Naive B cell (primary cell): ENCODE measurements at regions not wholly inside any gene's neighbourhood (a gene's known extent, or its start where the extent isn't known, plus 50 kb on each side); places are given as distances from the start of the nearest gene placed in this dataset.
A peak's percentile ranks its signal among the peaks of the same experiment; 100 is the strongest.

Experiments used
- ATAC-seq, 2 donors: fragments of 150-1000 bp; cut with Tn5 transposase; 2 replicates each; pipeline ENCODE4 v1.10.0; 2021; ENCODE audit warnings: low read depth in 2 of 2, mild to moderate bottlenecking in 2 of 2, moderate library complexity in 2 of 2
- DNase-seq: peaks from one replicate; pipeline ENCODE4 v3.0.0; 2022
- H3K27ac Mint-ChIP-seq, 6 donors: one replicate each; pipeline ENCODE4 v1.8.0; 2020 to 2022; ENCODE audit warnings: mild to moderate bottlenecking in 6 of 6, mixed read lengths in 6 of 6, moderate library complexity in 5 of 6, inconsistent platforms in 2 of 6
- H3K27me3 Mint-ChIP-seq, 3 donors: one replicate each; pipeline ENCODE4 v1.8.0; 2021 to 2022; ENCODE audit warnings: mixed read lengths in 3 of 3, mild to moderate bottlenecking in 1 of 3
- H3K36me3 Mint-ChIP-seq, 2 donors: one replicate each; pipeline ENCODE4 v1.8.0; 2020 to 2022; ENCODE audit warnings: mixed read lengths in 2 of 2, inconsistent platforms in 1 of 2, mild to moderate bottlenecking in 1 of 2
- H3K4me1 Mint-ChIP-seq, 3 donors: one replicate each; pipeline ENCODE4 v1.8.0; 2020 to 2022; ENCODE audit warnings: mixed read lengths in 3 of 3, inconsistent platforms in 1 of 3, mild to moderate bottlenecking in 1 of 3, moderate library complexity in 1 of 3
- H3K4me3 Mint-ChIP-seq, 8 donors: one replicate each; pipeline ENCODE4 v1.8.0; 2020 to 2022; ENCODE audit warnings: mild to moderate bottlenecking in 8 of 8, mixed read lengths in 8 of 8, moderate library complexity in 8 of 8, inconsistent platforms in 2 of 8
- H3K9me3 Mint-ChIP-seq, 7 donors: one replicate each; pipeline ENCODE4 v1.8.0; 2020 to 2022; ENCODE audit warnings: mixed read lengths in 7 of 7, mild to moderate bottlenecking in 5 of 7, inconsistent platforms in 2 of 7, moderate library complexity in 1 of 7

DNA sequence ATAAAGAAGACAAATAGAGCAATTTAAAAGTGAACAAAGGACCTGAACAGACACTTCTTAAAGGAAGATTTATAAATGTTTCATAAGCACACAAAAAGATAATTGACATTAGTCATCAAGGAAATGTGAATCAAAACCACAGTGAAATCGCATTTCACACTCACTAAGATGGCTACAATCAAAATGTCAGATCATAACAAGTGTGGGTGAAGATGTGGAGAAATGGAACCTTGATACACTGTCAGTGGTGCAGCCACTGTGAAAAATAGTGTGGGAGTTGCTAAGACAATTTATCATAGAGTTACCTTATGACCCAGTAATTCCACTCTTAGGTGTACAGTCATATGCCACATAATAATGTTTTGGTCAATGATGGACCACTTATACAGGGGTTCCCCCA, 54.5 kb upstream of the HTR4 start:
- ATAC-seq = no peak
- H3K9me3 Mint-ChIP-seq = peaks cover 0 to 6% (median 4%) of the 10 kb centered on the region in 7 donors
- H3K4me3 Mint-ChIP-seq = no peak overlapping the region
- no peak for DNase-seq
- H3K36me3 Mint-ChIP-seq = no peaks in the 10 kb centered on the region
- no peak overlapping the region for H3K27ac Mint-ChIP-seq
- H3K4me1 Mint-ChIP-seq = no peaks in the 10 kb centered on the region
- peaks cover 3 to 34% (median 30%) of the 10 kb centered on the region in 3 donors for H3K27me3 Mint-ChIP-seq

DNA sequence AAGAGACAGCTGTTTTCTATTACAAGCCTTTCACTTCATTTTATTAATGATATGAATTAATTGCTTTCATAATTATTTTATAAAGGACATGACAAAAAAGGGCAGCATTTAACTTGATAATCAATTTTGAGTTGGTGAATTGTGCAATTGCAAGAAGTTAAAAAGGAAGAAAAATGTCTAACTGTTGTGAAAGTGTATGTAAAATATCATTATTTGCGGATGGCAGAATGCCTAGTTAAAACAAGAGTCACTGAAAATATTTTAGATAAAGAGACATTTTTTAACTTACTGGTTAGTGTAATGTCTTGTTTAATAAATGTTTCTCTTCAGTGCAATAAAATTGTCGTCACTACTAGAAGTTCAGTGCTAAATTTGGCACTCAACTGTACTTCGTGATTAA, 57.6 kb upstream of the HTR4 start:
- no peaks in the 10 kb centered on the region for H3K4me1 Mint-ChIP-seq
- ATAC-seq (no peak), DNase-seq (no peak)
- peaks cover 0 to 11% (median 7%) of the 10 kb centered on the region in 7 donors for H3K9me3 Mint-ChIP-seq
- no peak overlapping the region for H3K4me3 Mint-ChIP-seq
- H3K36me3 Mint-ChIP-seq = peaks cover 0 to 8% of the 10 kb centered on the region in 2 donors
- no peak overlapping the region for H3K27ac Mint-ChIP-seq
- peaks cover 20 to 36% (median 29%) of the 10 kb centered on the region in 3 donors for H3K27me3 Mint-ChIP-seq

DNA sequence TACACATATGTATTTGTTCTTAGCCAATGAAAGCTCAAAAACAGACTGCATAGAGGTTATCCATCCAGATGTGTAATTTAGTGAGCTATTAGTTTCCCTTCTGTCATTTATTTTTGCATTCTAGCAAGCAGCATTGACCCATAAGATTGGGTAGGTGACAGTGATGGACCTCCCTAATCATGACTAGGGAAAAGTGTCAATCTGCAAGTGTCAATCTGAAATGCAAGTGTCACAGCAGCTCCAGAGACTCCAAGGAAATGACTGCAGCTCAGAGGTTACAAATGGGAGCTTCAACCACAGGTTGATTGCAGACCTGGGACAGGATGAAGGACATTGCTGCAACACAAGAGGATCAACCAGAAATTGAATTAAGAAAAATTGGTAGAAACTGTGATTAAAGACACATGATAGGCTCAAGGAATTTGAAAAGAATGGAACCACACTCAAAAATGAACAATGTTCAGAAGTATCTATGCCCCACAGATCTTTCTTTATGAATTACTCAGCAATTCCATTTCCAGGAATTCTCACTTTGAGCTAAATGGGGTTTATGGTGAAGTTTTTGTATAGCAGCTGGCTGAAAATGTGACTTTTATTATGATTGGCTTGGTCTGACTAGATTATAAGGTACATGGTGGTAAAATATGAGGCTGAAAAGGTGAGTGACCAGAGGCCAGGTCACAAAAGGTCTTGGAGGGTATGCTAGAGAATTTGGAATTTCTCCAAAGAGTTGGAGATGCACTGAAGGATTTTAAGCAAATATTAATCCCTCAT, 59.6 kb upstream of the HTR4 start:
- no peak for DNase-seq
- Mint-ChIP-seq H3K36me3 (peaks cover 0 to 8% of the 10 kb centered on the region in 2 donors), H3K27me3 (peaks cover 24 to 44% (median 31%) of the 10 kb centered on the region in 3 donors), H3K9me3 (peaks cover 0 to 11% (median 7%) of the 10 kb centered on the region in 7 donors), H3K4me1 (no peaks in the 10 kb centered on the region), H3K4me3 (no peak overlapping the region), H3K27ac (no peak overlapping the region)
- ATAC-seq = no peak

DNA sequence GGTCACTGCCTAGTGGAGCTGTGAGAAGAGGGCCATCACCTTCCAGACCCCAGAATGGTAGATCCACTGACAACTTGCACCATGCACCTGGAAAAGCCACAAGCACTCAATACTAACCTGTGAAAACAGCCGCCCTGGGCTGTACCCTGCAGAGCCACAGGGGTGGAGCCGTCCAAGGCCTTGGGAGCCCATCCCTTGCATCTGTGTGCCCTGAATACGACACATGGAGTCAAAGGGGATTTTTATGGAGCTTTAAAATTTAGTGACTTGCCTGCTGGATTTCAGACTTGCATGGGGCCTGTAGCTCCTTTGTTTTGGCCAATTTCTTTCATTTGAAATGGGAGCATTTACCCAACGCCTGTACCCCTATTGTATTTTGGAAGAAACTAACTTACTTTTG, 62.4 kb upstream of the HTR4 start:
- Mint-ChIP-seq H3K36me3 (peaks cover 0 to 8% of the 10 kb centered on the region in 2 donors), H3K27ac (no peak overlapping the region), H3K4me1 (no peaks in the 10 kb centered on the region), H3K27me3 (peaks cover 29 to 58% (median 38%) of the 10 kb centered on the region in 3 donors), H3K9me3 (peaks cover 0 to 11% (median 7%) of the 10 kb centered on the region in 7 donors), H3K4me3 (no peak overlapping the region)
- ATAC-seq = no peak
- no peak for DNase-seq

DNA sequence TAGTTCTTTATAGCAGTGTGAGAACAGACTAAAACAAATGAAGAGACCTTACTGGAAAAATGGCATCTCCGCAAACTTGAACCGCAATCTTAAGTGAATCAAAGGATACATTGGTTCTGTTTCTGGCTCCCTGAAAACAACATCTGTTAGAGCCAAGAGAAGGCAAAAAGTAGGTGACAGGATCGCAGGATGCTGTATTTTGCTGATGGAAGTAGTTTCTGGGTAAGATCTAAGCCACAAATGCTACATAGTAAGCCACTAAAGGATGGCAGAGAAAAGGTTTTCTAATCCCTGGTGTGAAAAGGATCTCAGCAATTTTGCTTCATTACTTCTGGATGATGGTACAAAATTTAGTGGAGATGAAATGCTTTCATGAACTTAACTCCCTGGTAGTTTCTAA, 63.3 kb upstream of the HTR4 start:
- Mint-ChIP-seq H3K9me3 (peaks cover 0 to 11% (median 7%) of the 10 kb centered on the region in 7 donors), H3K27me3 (peaks cover 27 to 56% (median 39%) of the 10 kb centered on the region in 3 donors), H3K36me3 (peaks cover 0 to 8% of the 10 kb centered on the region in 2 donors), H3K4me3 (no peak overlapping the region), H3K27ac (no peak overlapping the region), H3K4me1 (no peaks in the 10 kb centered on the region)
- ATAC-seq (no peak), DNase-seq (no peak)

DNA sequence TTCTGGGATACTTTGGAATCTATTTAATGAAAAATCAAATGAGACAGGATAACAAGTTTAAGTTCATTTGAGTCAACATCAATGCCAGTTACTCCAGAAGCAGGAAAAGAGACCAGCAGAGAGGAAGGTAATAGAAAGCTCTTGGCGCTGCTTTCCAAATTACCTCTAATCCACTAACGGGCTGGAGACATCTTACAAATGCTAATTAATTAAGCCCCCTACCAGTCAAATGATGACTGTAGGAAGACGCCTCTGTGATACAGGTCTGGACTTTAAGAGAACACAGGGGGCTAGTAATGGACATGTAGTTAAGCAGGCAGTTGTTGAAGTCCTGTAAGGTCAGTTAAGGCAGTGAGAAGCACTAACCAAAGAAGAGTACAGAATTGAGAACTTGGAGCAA, 65.3 kb upstream of the HTR4 start:
- Mint-ChIP-seq H3K9me3 (peaks cover 0 to 8% (median 6%) of the 10 kb centered on the region in 7 donors), H3K4me3 (no peak overlapping the region), H3K27me3 (peaks cover 29 to 48% (median 36%) of the 10 kb centered on the region in 3 donors), H3K4me1 (no peaks in the 10 kb centered on the region), H3K27ac (no peak overlapping the region), H3K36me3 (peaks cover 0 to 8% of the 10 kb centered on the region in 2 donors)
- ATAC-seq = no peak
- DNase-seq = no peak

DNA sequence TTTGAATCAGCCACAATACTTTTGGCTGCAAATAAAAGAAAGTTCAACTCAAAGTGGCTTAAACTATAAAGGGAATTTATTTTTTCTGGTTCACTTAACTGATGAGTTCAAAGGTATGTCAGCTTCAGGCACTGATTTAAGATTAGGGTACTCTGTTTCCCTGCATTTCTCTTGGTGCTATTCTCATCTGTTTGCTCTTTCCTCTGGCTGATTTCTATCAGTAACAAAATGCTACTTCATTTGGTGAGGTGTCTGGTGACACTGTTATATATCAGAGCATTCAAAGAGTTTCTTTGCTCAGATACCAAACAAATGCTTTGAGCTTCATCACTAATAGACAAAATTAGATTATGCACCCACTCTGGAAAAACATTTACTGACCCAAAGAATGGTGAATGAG, 65.9 kb upstream of the HTR4 start:
- H3K4me1 Mint-ChIP-seq = no peaks in the 10 kb centered on the region
- H3K27ac Mint-ChIP-seq = no peak overlapping the region
- peaks cover 0 to 3% (median under 1%) of the 10 kb centered on the region in 7 donors for H3K9me3 Mint-ChIP-seq
- ATAC-seq (no peak), DNase-seq (no peak)
- no peak overlapping the region for H3K4me3 Mint-ChIP-seq
- H3K36me3 Mint-ChIP-seq = peaks cover 0 to 3% of the 10 kb centered on the region in 2 donors
- H3K27me3 Mint-ChIP-seq = peaks cover 22 to 42% (median 29%) of the 10 kb centered on the region in 3 donors

DNA sequence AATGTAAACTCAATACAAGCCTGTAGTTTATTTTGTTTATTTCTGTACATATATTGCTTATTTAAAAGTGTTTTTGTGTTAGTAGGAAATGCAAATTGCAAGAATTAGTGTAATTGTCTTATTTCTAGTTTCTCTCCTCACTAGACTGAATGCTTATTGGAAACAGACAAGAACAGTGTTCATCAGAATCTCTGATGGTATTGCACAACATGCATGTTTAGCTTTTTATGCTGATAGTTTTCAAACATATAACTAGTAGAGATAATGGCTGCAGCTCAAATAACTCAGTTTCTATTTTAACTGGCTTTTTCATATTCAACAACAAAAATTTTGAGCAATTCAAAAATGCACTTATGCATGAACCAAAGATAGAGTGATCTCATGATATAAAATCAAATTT, 68.8 kb upstream of the HTR4 start:
- no peak overlapping the region for H3K4me3 Mint-ChIP-seq
- H3K4me1 Mint-ChIP-seq = no peaks in the 10 kb centered on the region
- H3K36me3 Mint-ChIP-seq = no peaks in the 10 kb centered on the region
- H3K9me3 Mint-ChIP-seq = no peaks in the 10 kb centered on the region
- H3K27ac Mint-ChIP-seq = no peak overlapping the region
- no peak for DNase-seq
- H3K27me3 Mint-ChIP-seq = peaks cover 19 to 25% (median 22%) of the 10 kb centered on the region in 3 donors
- ATAC-seq = no peak

DNA sequence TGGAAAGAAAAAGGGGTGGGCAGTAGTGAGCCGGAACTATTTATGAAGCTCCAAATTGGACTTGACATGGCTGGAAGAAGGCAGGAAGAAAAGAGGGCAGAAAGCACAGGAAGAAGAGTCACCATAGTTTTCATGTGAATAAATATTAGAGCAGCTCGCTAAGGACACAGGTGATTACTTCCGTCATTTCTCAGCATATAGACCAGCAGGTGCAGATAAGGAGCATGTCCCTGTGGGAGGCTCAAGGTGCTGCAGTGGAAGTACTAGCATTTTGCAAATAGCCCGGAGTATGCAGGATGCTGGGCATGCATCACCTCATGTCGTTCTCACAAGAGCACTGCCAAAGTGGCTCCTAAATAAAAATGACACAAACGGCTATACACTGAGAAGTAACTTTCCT, 71.3 kb upstream of the HTR4 start:
- ATAC-seq (no peak), DNase-seq (no peak)
- Mint-ChIP-seq H3K36me3 (no peaks in the 10 kb centered on the region), H3K27ac (no peak overlapping the region), H3K4me3 (no peak overlapping the region), H3K9me3 (no peaks in the 10 kb centered on the region), H3K4me1 (peaks cover 0 to 3% (median 0%) of the 10 kb centered on the region in 3 donors), H3K27me3 (peaks cover 6 to 11% (median 8%) of the 10 kb centered on the region in 3 donors)

DNA sequence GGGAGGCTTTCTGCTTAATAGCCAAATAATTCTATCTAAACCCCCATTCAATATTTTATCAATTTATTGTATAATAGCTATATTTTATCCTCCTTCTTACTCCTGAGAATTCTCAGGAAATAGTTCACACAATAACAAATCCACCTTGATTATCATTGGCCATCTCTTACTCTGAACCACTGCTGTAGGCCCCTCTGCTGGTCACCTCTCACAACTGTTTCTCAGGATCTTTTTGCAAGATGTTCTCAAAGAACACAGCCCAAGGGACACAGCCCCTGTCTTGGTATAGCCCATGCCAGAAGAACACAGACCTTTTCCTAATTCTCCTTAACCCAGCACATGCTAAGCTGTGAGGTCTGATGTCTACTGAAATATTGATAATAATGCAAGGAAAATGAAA, 74.9 kb upstream of the HTR4 start:
- H3K36me3 Mint-ChIP-seq = no peaks in the 10 kb centered on the region

DNA sequence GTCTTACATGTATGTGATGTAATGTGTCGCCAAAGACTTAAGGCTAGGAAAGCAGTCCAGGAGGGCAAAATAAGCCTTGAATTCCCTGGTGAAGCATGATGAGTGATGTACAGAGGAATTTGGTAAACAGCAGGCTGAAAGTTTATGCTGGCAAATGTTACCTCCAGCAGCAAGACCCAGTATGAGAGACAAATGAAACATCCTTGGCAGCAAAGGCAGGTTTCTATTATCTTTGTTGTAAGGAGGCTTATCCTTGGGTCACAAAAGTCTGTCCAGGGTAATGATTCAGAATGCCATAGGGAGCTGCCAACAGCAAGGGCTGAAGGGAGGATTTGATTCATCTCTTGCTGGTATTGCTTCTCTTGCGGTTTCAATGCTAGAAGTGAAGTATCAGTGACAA, 75.9 kb upstream of the HTR4 start:
- Mint-ChIP-seq H3K4me1 (peaks cover 2 to 21% (median 7%) of the 10 kb centered on the region in 3 donors), H3K9me3 (no peaks in the 10 kb centered on the region), H3K27ac (peak overlapping the region in 1 of 6 donors; percentile 81), H3K36me3 (no peaks in the 10 kb centered on the region), H3K4me3 (no peak overlapping the region), H3K27me3 (peaks cover 0 to 4% (median 0%) of the 10 kb centered on the region in 3 donors)
- DNase-seq = no peak
- ATAC-seq = no peak

More for the DNA sequence above, 74.9 kb upstream of the HTR4 start:
- no peaks in the 10 kb centered on the region for H3K9me3 Mint-ChIP-seq
- no peak overlapping the region for H3K27ac Mint-ChIP-seq
- H3K4me3 Mint-ChIP-seq = no peak overlapping the region
- ATAC-seq (no peak), DNase-seq (no peak)
- peaks cover 2 to 19% (median 7%) of the 10 kb centered on the region in 3 donors for H3K4me1 Mint-ChIP-seq
- peaks cover 0 to 4% (median 0%) of the 10 kb centered on the region in 3 donors for H3K27me3 Mint-ChIP-seq

DNA sequence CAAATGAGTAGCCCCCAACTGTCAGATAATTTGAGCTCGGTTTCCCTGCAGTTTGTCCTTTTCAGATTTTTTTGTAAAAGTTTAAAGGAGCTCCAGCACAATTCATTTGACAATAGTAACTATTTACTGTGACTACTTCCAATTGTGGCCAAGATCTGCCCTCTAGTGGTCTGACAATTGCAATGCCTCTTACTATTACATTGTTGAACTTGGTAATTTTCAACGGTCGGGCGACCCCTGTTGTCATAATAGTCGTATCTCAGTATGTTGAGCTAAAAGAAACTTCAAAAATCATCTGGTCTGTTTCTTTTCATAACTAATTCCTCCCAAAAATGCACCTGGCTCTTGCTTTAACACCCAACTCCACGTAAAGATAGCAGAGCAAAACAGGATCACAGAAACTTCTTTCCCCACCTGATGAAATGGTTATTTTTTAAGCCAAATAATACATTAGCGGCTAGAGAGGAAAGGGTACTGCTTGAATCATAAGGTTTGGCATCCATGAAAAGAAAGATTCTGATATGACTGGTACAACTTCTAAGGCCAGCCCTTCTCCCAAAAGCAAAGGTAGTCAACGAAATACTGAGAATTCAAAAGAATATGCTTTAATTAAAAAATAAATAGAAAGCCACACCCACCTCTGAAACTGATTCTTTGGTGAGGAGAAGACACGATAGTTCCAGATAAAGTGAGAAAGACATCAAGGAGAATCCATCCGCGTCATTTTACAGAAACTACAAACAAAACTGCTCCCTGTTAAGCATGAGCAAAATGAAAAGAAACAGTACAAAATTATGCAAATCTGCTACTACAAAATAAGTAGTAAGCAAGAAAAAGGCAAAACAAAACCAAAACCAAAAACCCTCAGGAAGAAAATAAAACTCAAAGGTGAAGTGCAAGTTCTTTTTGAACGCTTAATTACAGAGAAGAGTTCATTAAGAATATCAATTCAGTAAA, 76.9 kb upstream of the HTR4 start:
- peaks cover 0 to 4% (median 0%) of the 10 kb centered on the region in 3 donors for H3K27me3 Mint-ChIP-seq
- no peaks in the 10 kb centered on the region for H3K36me3 Mint-ChIP-seq
- H3K27ac Mint-ChIP-seq = peak overlapping the region in 1 of 6 donors; percentile 38
- DNase-seq (peak; percentile 60), ATAC-seq (peak; percentile 88 to 94)
- peak overlapping the region in 2 of 8 donors; percentile 31 to 35 for H3K4me3 Mint-ChIP-seq
- no peaks in the 10 kb centered on the region for H3K9me3 Mint-ChIP-seq
- peaks cover 2 to 21% (median 7%) of the 10 kb centered on the region in 3 donors for H3K4me1 Mint-ChIP-seq

DNA sequence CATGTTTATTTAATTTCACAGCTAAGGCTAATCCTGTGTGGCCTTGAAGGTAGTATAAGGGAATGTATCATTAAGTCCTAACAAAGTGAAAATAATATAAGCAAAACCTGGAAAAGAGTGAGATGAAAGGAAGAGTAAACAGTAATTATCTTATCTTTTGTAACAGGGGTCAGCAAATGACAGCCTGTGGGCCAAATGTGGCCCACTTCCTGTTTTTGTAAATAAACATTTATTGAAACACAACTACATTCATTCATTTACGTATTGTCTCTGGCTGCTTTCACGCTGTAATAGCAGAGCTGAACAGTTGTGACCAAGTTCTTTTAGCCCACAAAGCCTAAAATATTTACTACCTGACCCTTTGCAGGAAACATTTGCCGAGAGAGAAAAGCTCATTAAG, 78.4 kb upstream of the HTR4 start:
- no peak overlapping the region for H3K4me3 Mint-ChIP-seq
- ATAC-seq (no peak), DNase-seq (no peak)
- H3K36me3 Mint-ChIP-seq = no peaks in the 10 kb centered on the region
- peaks cover 0 to 5% (median 4%) of the 10 kb centered on the region in 3 donors for H3K27me3 Mint-ChIP-seq
- H3K9me3 Mint-ChIP-seq = no peaks in the 10 kb centered on the region
- H3K4me1 Mint-ChIP-seq = peaks cover 2 to 21% (median 7%) of the 10 kb centered on the region in 3 donors
- peak overlapping the region in 1 of 6 donors; percentile 83 for H3K27ac Mint-ChIP-seq
